Activated CD8-positive, alpha-beta T cell treated with anti-CD3 and anti-CD28 coated beads for 36 hours (primary cell): ENCODE measurements at regions not wholly inside any gene's neighbourhood (a gene's known extent, or its start where the extent isn't known, plus 50 kb on each side); places are given as distances from the start of the nearest gene placed in this dataset.

Experiments
- ATAC-seq: fragments of 200-7000 bp; cut with Tn5 transposase; one replicate; pipeline ENCODE4 v1.10.0; 2021; ENCODE audit warnings: mild to moderate bottlenecking, moderate library complexity
- CTCF ChIA-PET: fragments of 350-600 bp; sonication (Branson Sonifier 250); formaldehyde crosslinking; loops from one replicate; lab custom pipeline; 2021; ENCODE audit warnings: antibody characterized with exemption; lab: Charles Lee
- POLR2A ChIA-PET: fragments of 350-600 bp; sonication (Branson Sonifier 250); formaldehyde crosslinking; loops from one replicate; lab custom pipeline; 2021; ENCODE audit warnings: antibody characterized with exemption; lab: Charles Lee
- DNase-seq: peaks from one replicate; pipeline ENCODE4 v3.0.0-alpha.2; 2020
- H3K27ac Mint-ChIP-seq: one replicate; pipeline ENCODE4 v1.8.0; 2021; ENCODE audit warnings: mild to moderate bottlenecking, mixed read lengths
- H3K27me3 Mint-ChIP-seq: one replicate; pipeline ENCODE4 v1.8.0; 2021; ENCODE audit warnings: mixed read lengths
- H3K36me3 Mint-ChIP-seq: one replicate; pipeline ENCODE4 v1.8.0; 2021; ENCODE audit warnings: low read depth, mixed read lengths
- H3K4me1 Mint-ChIP-seq: one replicate; pipeline ENCODE4 v1.8.0; 2021; ENCODE audit warnings: low read depth, mixed read lengths
- H3K4me3 Mint-ChIP-seq: one replicate; pipeline ENCODE4 v1.8.0; 2021; ENCODE audit warnings: mild to moderate bottlenecking, moderate library complexity, mixed read lengths
- H3K9me3 Mint-ChIP-seq: one replicate; pipeline ENCODE4 v1.8.0; 2021; ENCODE audit warnings: mixed read lengths
- CTCF ChIP-seq: fragments of 200-600 bp; IDR thresholded peaks from one replicate; pipeline ENCODE4 v1.8.0; 2022; ENCODE audit warnings: antibody characterized with exemption, mild to moderate bottlenecking
- intact Hi-C: fragments of 100-400 bp; cut with micrococcal nuclease; formaldehyde crosslinking; loops from one replicate; pipeline ENCODE4 v1.10.0; 2022

DNA sequence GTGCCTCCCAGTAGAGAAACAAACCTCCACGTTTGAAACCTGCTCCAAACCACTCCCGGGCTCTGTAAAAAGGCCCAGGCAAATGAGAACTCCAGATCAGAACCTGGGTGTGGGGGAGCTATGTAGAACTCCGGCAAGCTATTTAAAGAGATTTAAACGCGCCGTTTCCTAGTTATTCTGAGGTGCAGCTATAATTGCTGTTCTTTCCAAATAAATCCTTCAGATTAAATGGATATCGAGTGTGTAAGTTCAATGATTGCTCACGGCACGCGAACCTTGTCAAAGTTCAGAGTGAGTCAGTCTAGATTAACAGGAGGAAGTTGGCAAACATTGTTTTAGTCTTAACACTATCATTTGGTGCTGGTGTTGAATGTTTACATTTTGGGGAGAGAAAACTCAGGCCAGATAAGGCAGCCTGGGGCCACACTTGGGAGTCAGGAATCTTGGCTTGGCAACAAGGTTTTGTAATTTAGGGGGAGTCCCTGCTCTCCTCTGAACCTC, 92.9 kb upstream of the SALL1 start:
- H3K27ac Mint-ChIP-seq: no peak overlapping the region
- no peaks in the 10 kb centered on the region for H3K27me3 Mint-ChIP-seq
- peaks cover 2% of the 10 kb centered on the region for H3K9me3 Mint-ChIP-seq
- ChIA-PET CTCF (no interaction called here), POLR2A (no interaction called here)
- no peaks in the 10 kb centered on the region for H3K36me3 Mint-ChIP-seq
- H3K4me3 Mint-ChIP-seq: no peak overlapping the region
- TF ChIP-seq CTCF: no peak
- DNase-seq (no peak), ATAC-seq (no peak)
- intact Hi-C loops: no loop called here
- no peaks in the 10 kb centered on the region for H3K4me1 Mint-ChIP-seq

DNA sequence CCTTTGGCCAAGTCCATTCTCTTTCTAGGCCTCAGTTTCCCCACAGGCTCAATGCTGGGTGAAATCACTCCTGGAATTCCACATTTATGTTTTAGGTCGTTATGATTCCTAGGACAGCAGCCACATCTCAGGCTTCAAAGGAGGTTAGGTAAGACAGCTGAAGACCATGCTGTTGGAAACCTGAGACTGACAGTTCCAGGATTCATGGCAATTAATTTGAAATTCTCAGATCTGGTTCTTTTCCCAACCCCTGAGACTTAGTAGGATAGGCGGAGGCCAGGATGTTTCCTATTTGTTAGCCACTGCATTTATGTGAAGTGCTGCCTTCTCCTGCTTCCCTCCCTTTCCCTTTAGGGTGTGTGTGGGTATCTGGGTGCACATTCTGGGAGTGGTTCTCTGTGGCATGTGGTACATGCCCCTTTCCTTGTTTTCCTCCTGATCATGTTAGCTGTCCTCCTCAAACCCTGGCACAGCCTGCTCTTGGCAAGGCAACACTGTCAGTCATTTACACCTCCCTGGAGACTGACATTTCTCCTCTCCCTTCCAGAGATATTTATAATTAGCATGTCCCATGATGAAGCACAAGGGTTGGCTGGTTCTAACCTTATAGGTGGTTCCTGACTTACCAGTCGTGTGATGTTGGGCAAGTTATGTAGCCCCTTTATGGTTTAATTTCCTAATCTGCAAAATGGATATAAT, 91.4 kb upstream of the SALL1 start:
- TF ChIP-seq CTCF: no peak
- no peaks in the 10 kb centered on the region for H3K27me3 Mint-ChIP-seq
- no peak overlapping the region for H3K4me3 Mint-ChIP-seq
- H3K4me1 Mint-ChIP-seq: no peaks in the 10 kb centered on the region
- no peak overlapping the region for H3K27ac Mint-ChIP-seq
- ChIA-PET POLR2A (no interaction called here), CTCF (no interaction called here)
- H3K9me3 Mint-ChIP-seq: peaks cover 2% of the 10 kb centered on the region
- DNase-seq: no peak
- ATAC-seq: no peak
- no peaks in the 10 kb centered on the region for H3K36me3 Mint-ChIP-seq
- intact Hi-C loops: no loop called here

DNA sequence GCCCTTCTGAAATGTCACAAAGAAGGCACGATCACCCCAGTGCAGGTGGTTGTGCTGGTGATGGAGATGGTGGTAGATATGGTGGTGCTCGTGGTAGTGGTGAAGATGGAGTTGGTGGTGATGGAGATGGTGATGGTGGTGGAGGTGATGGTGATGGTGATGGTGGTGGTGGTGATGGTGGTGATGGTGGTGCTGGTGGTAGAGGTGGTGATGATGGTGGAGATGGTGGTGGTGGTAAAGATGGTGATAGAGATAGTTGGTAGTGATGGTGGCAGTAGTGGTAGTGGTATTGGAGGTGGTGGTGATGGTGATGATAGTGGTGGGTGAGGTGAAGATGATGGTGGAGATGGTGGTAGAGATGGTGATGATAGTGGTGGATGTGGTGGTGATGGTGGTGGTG, 88.1 kb upstream of the SALL1 start:
- POLR2A ChIA-PET: no interaction called here
- intact Hi-C loops: no loop called here
- no peak for DNase-seq

GRCh38 chr16:51237861-51238378, 86.8 kb upstream of the SALL1 start:
- H3K36me3 Mint-ChIP-seq: no peaks in the 10 kb centered on the region
- ChIA-PET POLR2A (no interaction called here), CTCF (no interaction called here)

More for the DNA sequence above, 88.1 kb upstream of the SALL1 start:
- peaks cover 3% of the 10 kb centered on the region for H3K9me3 Mint-ChIP-seq
- CTCF ChIA-PET: no interaction called here
- no peak for ATAC-seq
- H3K27ac Mint-ChIP-seq: no peak overlapping the region
- no peak for TF ChIP-seq CTCF
- no peaks in the 10 kb centered on the region for H3K4me1 Mint-ChIP-seq
- H3K36me3 Mint-ChIP-seq: no peaks in the 10 kb centered on the region
- H3K4me3 Mint-ChIP-seq: no peak overlapping the region
- H3K27me3 Mint-ChIP-seq: peaks cover 2% of the 10 kb centered on the region

More at GRCh38 chr16:51237861-51238378, 86.8 kb upstream of the SALL1 start:
- TF ChIP-seq CTCF: no peak
- Mint-ChIP-seq H3K4me1 (no peaks in the 10 kb centered on the region), H3K27me3 (peaks cover 2% of the 10 kb centered on the region), H3K4me3 (no peak overlapping the region), H3K9me3 (peaks cover 3% of the 10 kb centered on the region), H3K27ac (no peak overlapping the region)
- no peak for ATAC-seq
- no peak for DNase-seq
- intact Hi-C loops: no loop called here
